ENCODE measurements at regions not wholly inside any gene's neighbourhood (a gene's known extent, or its start where the extent isn't known, plus 50 kb on each side); places are given as distances from the start of the nearest gene placed in this dataset.
"Not testable (repeated sequence)": the region's sequence is repeated elsewhere in the genome, so short reads cannot be mapped to it uniquely, and the experiment has no call there.

DNA sequence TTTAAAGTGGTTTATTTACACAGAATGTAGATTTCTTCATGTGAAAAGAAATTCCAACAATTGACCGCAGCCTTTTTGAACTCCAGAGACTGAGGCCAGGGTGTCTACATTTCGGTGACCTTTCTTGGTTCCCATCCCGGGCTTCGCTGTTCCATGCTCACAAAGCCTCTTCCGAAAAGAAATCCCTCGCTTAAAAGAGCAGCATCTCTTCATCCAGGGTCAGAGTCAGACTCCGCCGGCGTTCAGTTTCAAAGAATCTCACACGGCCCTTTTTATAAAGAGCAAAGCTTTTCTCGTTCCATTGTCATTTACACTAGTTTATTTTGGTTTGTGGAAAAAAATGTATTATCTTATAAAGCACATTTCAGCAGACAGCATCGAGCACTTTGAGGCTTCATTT is 530.6 kb upstream of the B3GAT1 start:
- no peaks in the 10 kb centered on the region for H3K9me3 Mint-ChIP-seq (ENCODE audit: insufficient read depth)
- H3K36me3 ChIP-seq (replicated peaks in 1 of 2; ENCODE audit: control extremely low read depth in 1 of 2, control insufficient read depth in 1 of 2, extremely low read depth in 1 of 2, insufficient read depth in 2 of 2, low read length in 1 of 2), result no peaks in the 10 kb centered on the region
- no peak for DNase-seq
- H3K79me2 ChIP-seq (ENCODE audit: control insufficient read depth, insufficient read depth, low read length), result no peaks in the 10 kb centered on the region
- H3K4me3 Mint-ChIP-seq, result no peak overlapping the region
- H4K20me1 ChIP-seq (ENCODE audit: control insufficient read depth, insufficient read depth, low read length, poor library complexity, severe bottlenecking), result no peaks in the 10 kb centered on the region
- no peak overlapping the region for H3K4me2 ChIP-seq (replicated peaks; ENCODE audit: low read depth, low read length, poor library complexity, severe bottlenecking)
- ChIA-PET POLR2A (no interaction called here), CTCF (no interaction called here)
- no peak overlapping the region for H3K27ac Mint-ChIP-seq
- ATAC-seq (ENCODE audit: low read depth), result no peak
- intact Hi-C loops (cut with micrococcal nuclease), result no loop called here
- no peak overlapping the region for H2AFZ ChIP-seq (ENCODE audit: insufficient read depth, low read depth, low read length, poor library complexity, severe bottlenecking)
- H3K27ac ChIP-seq (ENCODE audit: low read length in 2 of 2), result no peak overlapping the region
- no peaks in the 10 kb centered on the region for H3K9me3 ChIP-seq (ENCODE audit: control extremely low read depth in 1 of 3, control insufficient read depth in 2 of 3, insufficient read depth in 1 of 3, low read length in 2 of 3)
- H3K4me3 ChIP-seq (ENCODE audit: control extremely low read depth in 1 of 5, extremely low read depth in 1 of 5, insufficient read depth in 1 of 5, low read depth in 2 of 5, low read length in 4 of 5), result no peak overlapping the region
- WGBS (ENCODE audit: insufficient coverage), result 89% methylated on average over 6 of the region's 12 CpGs
- H3K27me3 ChIP-seq (replicated peaks in 1 of 4; ENCODE audit: control extremely low read depth in 1 of 4, control insufficient read depth in 3 of 4, insufficient read depth in 4 of 4, low read length in 3 of 4), result peaks cover 0 to 2% (median 0%) of the 10 kb centered on the region in 4 experiments
- no peak for TF ChIP-seq EZH2 (IDR thresholded peaks at IDR 0.05; ENCODE audit: borderline replicate concordance, insufficient read depth, low read depth, low read length, poor library complexity, severe bottlenecking)
- TF ChIP-seq, protein P1, sequence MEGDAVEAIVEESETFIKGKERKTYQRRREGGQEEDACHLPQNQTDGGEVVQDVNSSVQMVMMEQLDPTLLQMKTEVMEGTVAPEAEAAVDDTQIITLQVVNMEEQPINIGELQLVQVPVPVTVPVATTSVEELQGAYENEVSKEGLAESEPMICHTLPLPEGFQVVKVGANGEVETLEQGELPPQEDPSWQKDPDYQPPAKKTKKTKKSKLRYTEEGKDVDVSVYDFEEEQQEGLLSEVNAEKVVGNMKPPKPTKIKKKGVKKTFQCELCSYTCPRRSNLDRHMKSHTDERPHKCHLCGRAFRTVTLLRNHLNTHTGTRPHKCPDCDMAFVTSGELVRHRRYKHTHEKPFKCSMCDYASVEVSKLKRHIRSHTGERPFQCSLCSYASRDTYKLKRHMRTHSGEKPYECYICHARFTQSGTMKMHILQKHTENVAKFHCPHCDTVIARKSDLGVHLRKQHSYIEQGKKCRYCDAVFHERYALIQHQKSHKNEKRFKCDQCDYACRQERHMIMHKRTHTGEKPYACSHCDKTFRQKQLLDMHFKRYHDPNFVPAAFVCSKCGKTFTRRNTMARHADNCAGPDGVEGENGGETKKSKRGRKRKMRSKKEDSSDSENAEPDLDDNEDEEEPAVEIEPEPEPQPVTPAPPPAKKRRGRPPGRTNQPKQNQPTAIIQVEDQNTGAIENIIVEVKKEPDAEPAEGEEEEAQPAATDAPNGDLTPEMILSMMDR (IDR thresholded peaks at IDR 0.05), result no peak
- H3K9ac ChIP-seq (ENCODE audit: low read length), result no peak overlapping the region
- H3K4me1 Mint-ChIP-seq, result no peaks in the 10 kb centered on the region
- H3K4me1 ChIP-seq (ENCODE audit: control insufficient read depth in 2 of 2, insufficient read depth in 2 of 2, low read length in 2 of 2), result no peaks in the 10 kb centered on the region
- H3K27me3 Mint-ChIP-seq, result no peaks in the 10 kb centered on the region

DNA sequence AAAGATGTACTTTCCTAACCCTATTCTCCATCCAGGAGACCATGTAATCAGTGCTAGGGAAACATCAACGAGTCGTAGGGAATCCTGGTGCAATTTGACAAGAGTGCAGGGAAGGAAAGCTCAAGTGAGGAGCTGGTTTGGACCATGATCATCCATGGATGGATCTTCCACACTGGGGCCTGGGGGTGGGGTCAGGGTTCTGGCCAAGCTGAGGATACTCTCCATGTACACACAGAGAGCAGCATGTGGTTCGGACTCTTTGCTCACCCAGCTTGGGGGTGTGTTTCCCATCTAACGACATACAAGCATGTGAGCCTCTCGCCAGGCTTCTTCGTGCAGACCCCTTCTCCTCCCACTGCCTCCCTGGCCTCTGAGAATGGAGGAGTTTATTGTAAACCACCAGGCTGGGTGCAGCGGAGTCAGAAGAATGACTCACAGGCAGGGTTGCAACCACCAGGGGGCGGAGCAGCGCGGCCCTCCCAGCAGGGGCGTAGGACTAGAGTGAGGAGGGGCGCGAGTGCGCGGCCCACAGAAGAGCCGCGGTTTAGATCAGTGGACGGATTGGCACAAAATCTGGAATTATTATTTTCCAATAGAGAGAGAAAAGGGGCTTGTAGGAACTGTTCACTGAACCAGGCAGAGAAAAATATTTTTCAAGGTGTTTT is 530.0 kb upstream of the B3GAT1 start:
- H3K4me1 ChIP-seq (ENCODE audit: control insufficient read depth in 2 of 2, insufficient read depth in 2 of 2, low read length in 2 of 2); H3K9me3 Mint-ChIP-seq (ENCODE audit: insufficient read depth); H3K27ac ChIP-seq (ENCODE audit: low read length in 2 of 2); H3K27me3 Mint-ChIP-seq; H2AFZ ChIP-seq (ENCODE audit: insufficient read depth, low read depth, low read length, poor library complexity, severe bottlenecking); H3K9me3 ChIP-seq (ENCODE audit: control extremely low read depth in 1 of 3, control insufficient read depth in 2 of 3, insufficient read depth in 1 of 3, low read length in 2 of 3); DNase-seq; H3K4me3 Mint-ChIP-seq; H3K79me2 ChIP-seq (ENCODE audit: control insufficient read depth, insufficient read depth, low read length); H3K36me3 ChIP-seq (replicated peaks in 1 of 2; ENCODE audit: control extremely low read depth in 1 of 2, control insufficient read depth in 1 of 2, extremely low read depth in 1 of 2, insufficient read depth in 2 of 2, low read length in 1 of 2); H4K20me1 ChIP-seq (ENCODE audit: control insufficient read depth, insufficient read depth, low read length, poor library complexity, severe bottlenecking); H3K9ac ChIP-seq (ENCODE audit: low read length); CTCF ChIA-PET; H3K27me3 ChIP-seq (replicated peaks in 1 of 4; ENCODE audit: control extremely low read depth in 1 of 4, control insufficient read depth in 3 of 4, insufficient read depth in 4 of 4, low read length in 3 of 4); H3K27ac Mint-ChIP-seq; H3K4me2 ChIP-seq (replicated peaks; ENCODE audit: low read depth, low read length, poor library complexity, severe bottlenecking); H3K4me1 Mint-ChIP-seq; intact Hi-C loops (cut with micrococcal nuclease); H3K4me3 ChIP-seq (ENCODE audit: control extremely low read depth in 1 of 5, extremely low read depth in 1 of 5, insufficient read depth in 1 of 5, low read depth in 2 of 5, low read length in 4 of 5); ATAC-seq (ENCODE audit: low read depth); POLR2A ChIA-PET: not testable (repeated sequence)
- WGBS (ENCODE audit: insufficient coverage), result 80% methylated on average over 1 of the region's 18 CpGs
